ENCODE measurements at regions not wholly inside any gene's neighbourhood (a gene's known extent, or its start where the extent isn't known, plus 50 kb on each side); places are given as distances from the start of the nearest gene placed in this dataset.

- Histone ChIP-seq H3K9me3 (ENCODE audit: low read depth) (no peaks in the 10 kb centered on the region), H3K36me3 (no peaks in the 10 kb centered on the region), H3K9ac (no peak overlapping the region), H2AFZ (replicated peaks) (no peak overlapping the region), H3K27me3 (no peaks in the 10 kb centered on the region), H3K4me2 (no peak overlapping the region), H3K4me3 (no peak overlapping the region), H3F3A (ENCODE audit: low read depth) (peaks cover 14% of the 10 kb centered on the region), H3K79me2 (ENCODE audit: low read depth) (no peaks in the 10 kb centered on the region), H3K27ac (no peak overlapping the region), H3K4me1 (peaks cover 17% of the 10 kb centered on the region), H4K20me1 (ENCODE audit: low read depth) (no peaks in the 10 kb centered on the region)
- no peak overlapping the region for H3K4me3 Mint-ChIP-seq
- no peaks in the 10 kb centered on the region for H3K9me3 Mint-ChIP-seq
- no peaks in the 10 kb centered on the region for H3K36me3 Mint-ChIP-seq
- no peak overlapping the region for H3K27ac Mint-ChIP-seq
- H3K4me1 Mint-ChIP-seq: peaks cover 55% of the 10 kb centered on the region
- no peak for DNase-seq (ENCODE audit: low spot score)
- peaks cover 19% of the 10 kb centered on the region for H3K27me3 Mint-ChIP-seq (ENCODE audit: insufficient read depth, low read depth)
- TF ChIP-seq EZH2phosphoT487 (IDR thresholded peaks at IDR 0.05) (no peak), EZH2 (IDR thresholded peaks at IDR 0.05) (no peak), CTCF (IDR thresholded peaks at IDR 0.05) (no peak)
Observed at GRCh38 chr15:70220490-70221096, 122.9 kb upstream of the TLE3 start.

- no peaks in the 10 kb centered on the region for H3K9me3 Mint-ChIP-seq
- Histone ChIP-seq H3K9me3 (ENCODE audit: low read depth) (no peaks in the 10 kb centered on the region), H3K27me3 (no peaks in the 10 kb centered on the region), H2AFZ (replicated peaks) (no peak overlapping the region), H3K36me3 (no peaks in the 10 kb centered on the region), H3F3A (ENCODE audit: low read depth) (peaks cover 14% of the 10 kb centered on the region), H3K4me2 (peak overlapping the region; percentile 61), H3K4me1 (peaks cover 17% of the 10 kb centered on the region), H3K9ac (no peak overlapping the region), H3K79me2 (ENCODE audit: low read depth) (no peaks in the 10 kb centered on the region), H4K20me1 (ENCODE audit: low read depth) (no peaks in the 10 kb centered on the region), H3K4me3 (no peak overlapping the region), H3K27ac (peak overlapping the region; percentile 65)
- H3K4me1 Mint-ChIP-seq: peaks cover 60% of the 10 kb centered on the region
- H3K4me3 Mint-ChIP-seq: no peak overlapping the region
- H3K27ac Mint-ChIP-seq: no peak overlapping the region
- H3K27me3 Mint-ChIP-seq (ENCODE audit: insufficient read depth, low read depth): peaks cover 17% of the 10 kb centered on the region
- no peaks in the 10 kb centered on the region for H3K36me3 Mint-ChIP-seq
- TF ChIP-seq EZH2phosphoT487 (IDR thresholded peaks at IDR 0.05) (no peak), CTCF (IDR thresholded peaks at IDR 0.05) (no peak), EZH2 (IDR thresholded peaks at IDR 0.05) (no peak)
- no peak for DNase-seq (ENCODE audit: low spot score)
Observed at GRCh38 chr15:70219966-70220365, 122.2 kb upstream of the TLE3 start.

- H3K9me3 ChIP-seq (ENCODE audit: low read depth): no peaks in the 10 kb centered on the region
- H2AFZ ChIP-seq (replicated peaks): peak overlapping the region; percentile 46
- peaks cover 14% of the 10 kb centered on the region for H3F3A ChIP-seq (ENCODE audit: low read depth)
- no peaks in the 10 kb centered on the region for H3K79me2 ChIP-seq (ENCODE audit: low read depth)
- no peaks in the 10 kb centered on the region for H3K36me3 ChIP-seq
- peak overlapping the region; percentile 65 for H3K27ac ChIP-seq
- H3K4me3 Mint-ChIP-seq: peak overlapping the region; percentile 30
- H3K4me1 Mint-ChIP-seq: peaks cover 63% of the 10 kb centered on the region
- H3K9me3 Mint-ChIP-seq: no peaks in the 10 kb centered on the region
- H3K9ac ChIP-seq: no peak overlapping the region
- no peaks in the 10 kb centered on the region for H3K36me3 Mint-ChIP-seq
- peak overlapping the region; percentile 61 for H3K4me2 ChIP-seq
- H3K4me1 ChIP-seq: peaks cover 17% of the 10 kb centered on the region
- no peaks in the 10 kb centered on the region for H3K27me3 ChIP-seq
- H3K27me3 Mint-ChIP-seq (ENCODE audit: insufficient read depth, low read depth): peaks cover 15% of the 10 kb centered on the region
- H4K20me1 ChIP-seq (ENCODE audit: low read depth): no peaks in the 10 kb centered on the region
- peak; percentile 64 for DNase-seq (ENCODE audit: low spot score)
- no peak overlapping the region for H3K4me3 ChIP-seq
- TF ChIP-seq EZH2phosphoT487 (IDR thresholded peaks at IDR 0.05): no peak
- no peak for TF ChIP-seq CTCF (IDR thresholded peaks at IDR 0.05)
- peak overlapping the region; percentile 76 for H3K27ac Mint-ChIP-seq
Observed at GRCh38 chr15:70219256-70219895, 121.7 kb upstream of the TLE3 start.
